Parathyroid adenoma (tissue), 2 donors: ENCODE measurements at regions not wholly inside any gene's neighbourhood (a gene's known extent, or its start where the extent isn't known, plus 50 kb on each side); places are given as distances from the start of the nearest gene placed in this dataset.

Experiments used
- H2AFZ ChIP-seq: fragments of 300-600 bp; sonication (generic); one replicate; pipeline ENCODE4 v1.7.0; 2017; ENCODE audit warnings: antibody characterized with exemption, mild to moderate bottlenecking
- H3K27ac ChIP-seq: fragments of 300-600 bp; sonication (generic); one replicate; pipeline ENCODE4 v1.7.0; 2017
- H3K27me3 ChIP-seq: fragments of 300-600 bp; sonication (generic); one replicate; pipeline ENCODE4 v1.7.0; 2017; ENCODE audit warnings: low read length; ENCODE audit not compliant: control insufficient read depth, insufficient read depth
- H3K36me3 ChIP-seq: fragments of 300-600 bp; sonication (generic); one replicate; pipeline ENCODE4 v1.7.0; 2017; ENCODE audit warnings: low read length; ENCODE audit not compliant: control insufficient read depth, insufficient read depth
- H3K4me1 ChIP-seq: fragments of 300-600 bp; sonication (generic); one replicate; pipeline ENCODE4 v1.7.0; 2017; ENCODE audit warnings: control low read depth
- H3K4me2 ChIP-seq: fragments of 300-600 bp; sonication (generic); one replicate; pipeline ENCODE4 v1.7.0; 2017; ENCODE audit warnings: low read length
- H3K4me3 ChIP-seq: fragments of 300-600 bp; sonication (generic); one replicate; pipeline ENCODE4 v1.7.0; 2017; ENCODE audit warnings: low read depth, low read length
- H3K79me2 ChIP-seq: fragments of 300-600 bp; sonication (generic); one replicate; pipeline ENCODE4 v1.7.0; 2017; ENCODE audit warnings: control low read depth
- H3K9ac ChIP-seq: fragments of 300-600 bp; sonication (generic); one replicate; pipeline ENCODE4 v1.7.0; 2017; ENCODE audit warnings: mild to moderate bottlenecking
- H3K9me3 ChIP-seq: fragments of 300-600 bp; sonication (generic); one replicate; pipeline ENCODE4 v1.7.0; 2017; ENCODE audit warnings: low read length; ENCODE audit not compliant: control insufficient read depth
- TF ChIP-seq, protein P1 (sequence below): fragments of 300-600 bp; sonication (generic); IDR thresholded peaks from one replicate; pipeline ENCODE4 v1.7.0; 2017; ENCODE audit warnings: antibody characterized with exemption, mild to moderate bottlenecking
- donor health status: primary hyperparathyroidism.

DNA sequence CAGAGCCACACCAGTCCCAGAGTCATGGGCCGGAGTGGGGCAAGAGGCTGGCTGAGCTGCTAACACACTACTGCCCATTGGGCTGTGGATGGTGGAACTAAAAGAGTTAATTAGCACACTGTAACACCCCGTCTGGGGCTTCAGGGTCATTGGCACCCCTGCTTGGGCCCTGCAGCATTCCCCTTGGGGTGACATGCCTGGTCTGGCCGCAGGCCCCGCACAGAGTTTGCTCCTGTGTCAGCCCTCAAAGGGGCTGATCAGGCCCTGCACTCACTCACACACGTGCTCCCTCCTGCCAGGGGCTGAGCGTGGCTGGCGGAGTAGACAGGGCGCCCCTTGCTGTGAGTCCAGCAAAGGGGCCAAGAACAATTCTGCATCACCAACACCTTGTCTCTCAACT lies 1499.6 kb upstream of the TMEM132C start:
- no peaks in the 10 kb centered on the region for H3K27me3 ChIP-seq
- no peaks in the 10 kb centered on the region for H3K79me2 ChIP-seq
- H3K9me3 ChIP-seq: no peaks in the 10 kb centered on the region
- no peaks in the 10 kb centered on the region for H3K36me3 ChIP-seq
- H3K9ac ChIP-seq: no peak overlapping the region
- no peak overlapping the region for H2AFZ ChIP-seq
- no peak overlapping the region for H3K27ac ChIP-seq
- no peak overlapping the region for H3K4me3 ChIP-seq
- no peaks in the 10 kb centered on the region for H3K4me1 ChIP-seq
- no peak overlapping the region for H3K4me2 ChIP-seq
- TF ChIP-seq, protein P1, sequence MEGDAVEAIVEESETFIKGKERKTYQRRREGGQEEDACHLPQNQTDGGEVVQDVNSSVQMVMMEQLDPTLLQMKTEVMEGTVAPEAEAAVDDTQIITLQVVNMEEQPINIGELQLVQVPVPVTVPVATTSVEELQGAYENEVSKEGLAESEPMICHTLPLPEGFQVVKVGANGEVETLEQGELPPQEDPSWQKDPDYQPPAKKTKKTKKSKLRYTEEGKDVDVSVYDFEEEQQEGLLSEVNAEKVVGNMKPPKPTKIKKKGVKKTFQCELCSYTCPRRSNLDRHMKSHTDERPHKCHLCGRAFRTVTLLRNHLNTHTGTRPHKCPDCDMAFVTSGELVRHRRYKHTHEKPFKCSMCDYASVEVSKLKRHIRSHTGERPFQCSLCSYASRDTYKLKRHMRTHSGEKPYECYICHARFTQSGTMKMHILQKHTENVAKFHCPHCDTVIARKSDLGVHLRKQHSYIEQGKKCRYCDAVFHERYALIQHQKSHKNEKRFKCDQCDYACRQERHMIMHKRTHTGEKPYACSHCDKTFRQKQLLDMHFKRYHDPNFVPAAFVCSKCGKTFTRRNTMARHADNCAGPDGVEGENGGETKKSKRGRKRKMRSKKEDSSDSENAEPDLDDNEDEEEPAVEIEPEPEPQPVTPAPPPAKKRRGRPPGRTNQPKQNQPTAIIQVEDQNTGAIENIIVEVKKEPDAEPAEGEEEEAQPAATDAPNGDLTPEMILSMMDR: no peak

DNA sequence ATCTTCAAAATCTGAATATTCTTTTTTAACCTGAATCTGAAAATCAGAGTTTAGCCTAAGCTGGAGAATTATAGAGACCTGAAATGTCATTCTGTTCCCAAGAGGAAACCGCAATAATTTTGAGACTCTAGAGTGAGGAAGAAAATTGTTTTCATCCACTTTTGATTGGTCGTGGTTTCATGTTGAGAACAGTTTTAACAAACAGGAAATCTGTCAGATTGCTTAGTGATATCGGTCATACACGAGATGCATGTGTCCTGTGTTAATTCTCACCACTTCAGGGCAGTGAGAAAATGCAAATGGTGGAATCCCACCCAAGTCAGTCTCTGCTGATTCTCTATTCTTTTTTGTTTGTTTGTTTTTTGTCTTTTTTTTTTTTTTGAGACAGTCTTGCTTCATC lies 1498.5 kb upstream of the TMEM132C start:
- TF ChIP-seq, protein P1: no peak
- Histone ChIP-seq H3K27me3 (no peaks in the 10 kb centered on the region), H3K27ac (no peak overlapping the region), H3K9me3 (no peaks in the 10 kb centered on the region), H3K4me1 (no peaks in the 10 kb centered on the region), H2AFZ (no peak overlapping the region), H3K9ac (no peak overlapping the region), H3K79me2 (no peaks in the 10 kb centered on the region), H3K36me3 (no peaks in the 10 kb centered on the region), H3K4me2 (no peak overlapping the region), H3K4me3 (no peak overlapping the region)

DNA sequence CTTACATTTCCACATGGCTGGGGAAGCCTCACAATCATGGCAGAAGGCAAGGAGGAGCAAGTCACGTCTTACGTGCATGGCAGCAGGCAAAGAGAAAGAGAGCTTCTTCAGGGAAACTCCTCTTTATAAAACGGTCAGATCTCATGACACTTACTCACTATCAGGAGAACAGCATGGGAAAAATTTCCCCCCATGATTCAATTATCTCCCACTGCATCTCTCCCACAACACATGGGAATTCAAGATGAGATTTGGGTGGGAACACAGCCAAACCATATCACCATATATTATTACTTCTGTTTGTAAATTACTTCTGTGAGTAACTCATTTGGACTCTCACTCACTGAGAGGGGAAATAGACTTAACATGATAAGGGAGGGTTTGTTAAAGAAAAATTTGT lies 1496.8 kb upstream of the TMEM132C start:
- no peaks in the 10 kb centered on the region for H3K4me1 ChIP-seq
- TF ChIP-seq, protein P1: no peak
- H3K79me2 ChIP-seq: no peaks in the 10 kb centered on the region
- no peak overlapping the region for H2AFZ ChIP-seq
- H3K4me2 ChIP-seq: no peak overlapping the region
- H3K9me3 ChIP-seq: no peaks in the 10 kb centered on the region
- H3K36me3 ChIP-seq: no peaks in the 10 kb centered on the region
- no peak overlapping the region for H3K27ac ChIP-seq
- H3K27me3 ChIP-seq: no peaks in the 10 kb centered on the region
- H3K9ac ChIP-seq: no peak overlapping the region
- H3K4me3 ChIP-seq: no peak overlapping the region

DNA sequence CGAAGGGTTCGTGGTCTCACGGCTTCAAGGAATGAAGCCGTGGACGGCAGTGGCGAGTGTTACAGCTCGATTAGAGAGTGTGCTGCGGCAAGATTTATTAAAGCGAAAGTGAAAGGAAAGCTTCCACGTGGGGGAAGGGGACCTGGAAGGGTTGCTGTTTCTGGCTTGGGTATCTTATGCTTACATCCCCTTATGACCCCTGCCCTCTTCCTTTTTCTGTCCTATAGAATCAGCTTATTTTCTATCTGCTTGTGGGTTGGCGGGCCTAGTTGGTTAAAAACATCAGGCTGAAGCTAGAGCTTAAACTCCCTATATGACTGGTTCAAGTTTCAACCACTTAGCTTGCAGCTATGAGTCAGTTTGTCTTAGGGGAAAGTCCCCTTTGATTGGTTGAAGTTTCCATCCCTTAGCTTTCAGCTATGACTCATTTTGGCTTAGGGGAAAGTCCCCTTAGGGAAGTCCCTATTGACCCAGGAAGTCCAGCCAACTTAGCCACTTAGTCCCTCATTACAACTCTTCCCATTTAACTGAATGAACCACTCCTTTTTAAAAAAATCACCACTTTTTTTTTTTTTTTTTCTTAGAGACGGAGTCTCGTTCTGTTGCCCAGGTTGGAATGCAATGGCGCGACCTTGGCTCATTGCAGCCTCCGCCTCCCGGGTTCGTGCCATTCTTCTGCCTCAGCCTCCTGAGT lies 1494.7 kb upstream of the TMEM132C start:
- Histone ChIP-seq H3K4me3 (no peak overlapping the region), H2AFZ (no peak overlapping the region), H3K79me2 (no peaks in the 10 kb centered on the region), H3K9me3 (no peaks in the 10 kb centered on the region), H3K36me3 (no peaks in the 10 kb centered on the region), H3K9ac (no peak overlapping the region), H3K4me2 (no peak overlapping the region), H3K27ac (no peak overlapping the region), H3K27me3 (no peaks in the 10 kb centered on the region), H3K4me1 (no peaks in the 10 kb centered on the region)
- TF ChIP-seq, protein P1: no peak

DNA sequence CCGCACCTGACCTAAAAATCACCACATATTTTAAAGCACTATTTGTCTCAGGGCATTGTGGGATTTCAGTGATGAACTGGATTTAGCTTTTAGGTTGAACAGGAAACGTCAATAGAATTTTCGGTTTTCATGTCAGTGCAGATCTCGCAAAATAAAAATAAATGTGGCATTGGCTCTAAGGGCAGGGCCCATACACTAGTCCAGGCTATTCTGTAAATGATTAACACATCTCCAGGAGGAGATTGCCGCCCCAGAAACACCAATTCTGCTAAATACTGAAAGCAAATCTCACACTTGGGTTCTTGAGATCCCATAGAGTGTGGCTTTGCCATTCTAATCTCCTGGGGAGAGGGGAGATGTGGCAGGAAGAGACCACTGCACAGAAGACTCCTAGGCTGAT lies 1494.0 kb upstream of the TMEM132C start:
- no peak overlapping the region for H3K4me2 ChIP-seq
- H3K79me2 ChIP-seq: no peaks in the 10 kb centered on the region
- H3K9ac ChIP-seq: no peak overlapping the region
- no peaks in the 10 kb centered on the region for H3K27me3 ChIP-seq
- H3K36me3 ChIP-seq: no peaks in the 10 kb centered on the region
- no peaks in the 10 kb centered on the region for H3K4me1 ChIP-seq
- TF ChIP-seq, protein P1: no peak
- H3K4me3 ChIP-seq: no peak overlapping the region
- no peak overlapping the region for H2AFZ ChIP-seq
- no peaks in the 10 kb centered on the region for H3K9me3 ChIP-seq
- no peak overlapping the region for H3K27ac ChIP-seq
